NB4 (cell line): ENCODE measurements at regions not wholly inside any gene's neighbourhood (a gene's known extent, or its start where the extent isn't known, plus 50 kb on each side); places are given as distances from the start of the nearest gene placed in this dataset.
A peak's percentile ranks its signal among the peaks of the same experiment; 100 is the strongest.

ENCODE experiments used
- CTCF ChIP-seq: IDR thresholded peaks from one replicate; pipeline ENCODE4 v1.5.1; 2012; ENCODE audit warnings: low read depth, low read length
- POLR2A ChIP-seq: IDR thresholded peaks from 2 replicates; pipeline ENCODE4 v1.6.1; 2011; ENCODE audit warnings: mild to moderate bottlenecking; ENCODE audit not compliant: insufficient read length; ENCODE audit errors: extremely low read depth

DNA sequence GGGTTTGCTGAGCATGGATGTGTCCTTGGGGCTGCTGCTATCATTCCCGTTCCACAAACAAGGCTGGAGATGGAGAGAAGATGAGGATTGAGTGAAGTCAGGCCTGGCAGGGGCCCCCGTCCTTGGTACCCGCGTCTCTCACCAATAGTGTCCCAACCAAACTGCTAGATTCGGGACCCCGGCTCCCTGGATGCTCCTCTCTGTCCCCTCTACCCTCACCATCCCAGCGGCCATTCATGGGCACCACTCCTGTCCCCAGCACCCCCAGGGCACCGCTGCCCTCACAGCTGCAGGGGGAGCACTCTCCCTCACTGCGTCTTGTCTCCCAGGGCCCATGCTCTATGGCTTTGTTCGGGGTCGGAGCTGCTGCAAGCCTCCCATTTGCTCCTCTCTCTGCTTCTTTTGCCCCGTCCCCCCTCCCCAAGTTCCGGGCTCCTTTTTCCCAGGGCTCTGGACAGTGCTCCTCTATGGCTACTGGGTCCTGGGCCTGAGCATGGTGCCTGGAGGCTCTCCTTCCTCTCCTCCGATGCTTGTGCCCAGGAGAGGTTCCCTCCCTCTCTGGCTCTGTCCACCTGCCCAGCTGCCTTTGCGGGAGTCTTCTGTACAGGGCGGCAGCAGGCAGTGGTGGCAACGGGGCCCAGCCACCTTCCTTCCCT is 219.5 kb downstream of the TEX29 start:
- TF ChIP-seq CTCF, result peak; percentile 4
- no peak for TF ChIP-seq POLR2A
